HepG2 (cell line): ENCODE measurements at regions not wholly inside any gene's neighbourhood (a gene's known extent, or its start where the extent isn't known, plus 50 kb on each side); places are given as distances from the start of the nearest gene placed in this dataset.

Experiments
- FOXK2 ChIP-seq: fragments of 450-650 bp; IDR thresholded peaks from 2 replicates; pipeline ENCODE4 v1.6.1; 2016
- FOXO1 ChIP-seq: sonication (generic); formaldehyde crosslinking; IDR thresholded peaks from 2 replicates; pipeline ENCODE4 v1.4.0; 2020; ENCODE audit warnings: missing genetic modification reagents
- GTF3A ChIP-seq: sonication (generic); formaldehyde crosslinking; conservative IDR thresholded peaks from 2 replicates; pipeline ENCODE4 v1.4.0; 2020; ENCODE audit warnings: mild to moderate bottlenecking, missing genetic modification reagents
- HOMEZ ChIP-seq: IDR thresholded peaks from 2 replicates; pipeline ENCODE4 v1.6.1; 2016; ENCODE audit warnings: low read depth
- KMT2A ChIP-seq: sonication (generic); formaldehyde crosslinking; IDR thresholded peaks from 2 replicates; pipeline ENCODE4 v1.4.0; 2020; ENCODE audit warnings: missing genetic modification reagents
- ZFP1 ChIP-seq: IDR thresholded peaks from 2 replicates; pipeline ENCODE4 v1.6.1; 2016
- ZNF468 ChIP-seq: sonication (generic); formaldehyde crosslinking; IDR thresholded peaks from 2 replicates; pipeline ENCODE4 v1.8.0; 2022; ENCODE audit warnings: mild to moderate bottlenecking, moderate library complexity, missing genetic modification reagents
- ZNF766 ChIP-seq: sonication (generic); formaldehyde crosslinking; IDR thresholded peaks from 2 replicates; pipeline ENCODE4 v1.5.0; 2020; ENCODE audit warnings: missing genetic modification reagents, borderline replicate concordance
- ZNF768 ChIP-seq: sonication (generic); formaldehyde crosslinking; IDR thresholded peaks from 2 replicates; pipeline ENCODE4 v1.4.0; 2020; ENCODE audit warnings: missing genetic modification reagents
- TF ChIP-seq, protein P1 (sequence below), 2 experiments: IDR thresholded peaks; 2 replicates each; pipeline ENCODE4 v1.6.1; 2011 to 2012; ENCODE audit warnings: low read length in 2 of 2, borderline replicate concordance in 1 of 2, low read depth in 1 of 2, mild to moderate bottlenecking in 1 of 2, moderate library complexity in 1 of 2
- TF ChIP-seq, protein P2 (sequence below): fragments of 450-650 bp; IDR thresholded peaks from 2 replicates; pipeline ENCODE4 v1.6.1; 2016
- TF ChIP-seq, protein P3 (sequence below): sonication (generic); formaldehyde crosslinking; IDR thresholded peaks from 2 replicates; pipeline ENCODE4 v1.5.0; 2020; ENCODE audit warnings: mild to moderate bottlenecking, missing genetic modification reagents
- TF ChIP-seq, protein P4 (sequence below): sonication (generic); formaldehyde crosslinking; conservative IDR thresholded peaks from 2 replicates; pipeline ENCODE4 v1.4.0; 2020; ENCODE audit warnings: missing genetic modification reagents
- TF ChIP-seq, protein P5 (sequence below), 2 experiments: fragments of 450-650 bp in 1 of 2; sonication (generic) in 1 of 2; formaldehyde crosslinking; IDR thresholded peaks; 2 replicates each; pipeline versions ENCODE4 v1.5.0 to v1.8.0; 2020 to 2022; ENCODE audit warnings: mild to moderate bottlenecking in 1 of 2, missing genetic modification reagents in 1 of 2

- TF ChIP-seq, protein P1, sequence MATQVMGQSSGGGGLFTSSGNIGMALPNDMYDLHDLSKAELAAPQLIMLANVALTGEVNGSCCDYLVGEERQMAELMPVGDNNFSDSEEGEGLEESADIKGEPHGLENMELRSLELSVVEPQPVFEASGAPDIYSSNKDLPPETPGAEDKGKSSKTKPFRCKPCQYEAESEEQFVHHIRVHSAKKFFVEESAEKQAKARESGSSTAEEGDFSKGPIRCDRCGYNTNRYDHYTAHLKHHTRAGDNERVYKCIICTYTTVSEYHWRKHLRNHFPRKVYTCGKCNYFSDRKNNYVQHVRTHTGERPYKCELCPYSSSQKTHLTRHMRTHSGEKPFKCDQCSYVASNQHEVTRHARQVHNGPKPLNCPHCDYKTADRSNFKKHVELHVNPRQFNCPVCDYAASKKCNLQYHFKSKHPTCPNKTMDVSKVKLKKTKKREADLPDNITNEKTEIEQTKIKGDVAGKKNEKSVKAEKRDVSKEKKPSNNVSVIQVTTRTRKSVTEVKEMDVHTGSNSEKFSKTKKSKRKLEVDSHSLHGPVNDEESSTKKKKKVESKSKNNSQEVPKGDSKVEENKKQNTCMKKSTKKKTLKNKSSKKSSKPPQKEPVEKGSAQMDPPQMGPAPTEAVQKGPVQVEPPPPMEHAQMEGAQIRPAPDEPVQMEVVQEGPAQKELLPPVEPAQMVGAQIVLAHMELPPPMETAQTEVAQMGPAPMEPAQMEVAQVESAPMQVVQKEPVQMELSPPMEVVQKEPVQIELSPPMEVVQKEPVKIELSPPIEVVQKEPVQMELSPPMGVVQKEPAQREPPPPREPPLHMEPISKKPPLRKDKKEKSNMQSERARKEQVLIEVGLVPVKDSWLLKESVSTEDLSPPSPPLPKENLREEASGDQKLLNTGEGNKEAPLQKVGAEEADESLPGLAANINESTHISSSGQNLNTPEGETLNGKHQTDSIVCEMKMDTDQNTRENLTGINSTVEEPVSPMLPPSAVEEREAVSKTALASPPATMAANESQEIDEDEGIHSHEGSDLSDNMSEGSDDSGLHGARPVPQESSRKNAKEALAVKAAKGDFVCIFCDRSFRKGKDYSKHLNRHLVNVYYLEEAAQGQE (IDR thresholded peaks at IDR 0.05; ENCODE audit: borderline replicate concordance in 1 of 2, low read depth in 1 of 2, low read length in 2 of 2): no peak; a peak in 1 of 4 replicates
- TF ChIP-seq, protein P2, sequence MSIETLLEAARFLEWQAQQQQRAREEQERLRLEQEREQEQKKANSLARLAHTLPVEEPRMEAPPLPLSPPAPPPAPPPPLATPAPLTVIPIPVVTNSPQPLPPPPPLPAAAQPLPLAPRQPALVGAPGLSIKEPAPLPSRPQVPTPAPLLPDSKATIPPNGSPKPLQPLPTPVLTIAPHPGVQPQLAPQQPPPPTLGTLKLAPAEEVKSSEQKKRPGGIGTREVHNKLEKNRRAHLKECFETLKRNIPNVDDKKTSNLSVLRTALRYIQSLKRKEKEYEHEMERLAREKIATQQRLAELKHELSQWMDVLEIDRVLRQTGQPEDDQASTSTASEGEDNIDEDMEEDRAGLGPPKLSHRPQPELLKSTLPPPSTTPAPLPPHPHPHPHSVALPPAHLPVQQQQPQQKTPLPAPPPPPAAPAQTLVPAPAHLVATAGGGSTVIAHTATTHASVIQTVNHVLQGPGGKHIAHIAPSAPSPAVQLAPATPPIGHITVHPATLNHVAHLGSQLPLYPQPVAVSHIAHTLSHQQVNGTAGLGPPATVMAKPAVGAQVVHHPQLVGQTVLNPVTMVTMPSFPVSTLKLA: no peak
- TF ChIP-seq, protein P3, sequence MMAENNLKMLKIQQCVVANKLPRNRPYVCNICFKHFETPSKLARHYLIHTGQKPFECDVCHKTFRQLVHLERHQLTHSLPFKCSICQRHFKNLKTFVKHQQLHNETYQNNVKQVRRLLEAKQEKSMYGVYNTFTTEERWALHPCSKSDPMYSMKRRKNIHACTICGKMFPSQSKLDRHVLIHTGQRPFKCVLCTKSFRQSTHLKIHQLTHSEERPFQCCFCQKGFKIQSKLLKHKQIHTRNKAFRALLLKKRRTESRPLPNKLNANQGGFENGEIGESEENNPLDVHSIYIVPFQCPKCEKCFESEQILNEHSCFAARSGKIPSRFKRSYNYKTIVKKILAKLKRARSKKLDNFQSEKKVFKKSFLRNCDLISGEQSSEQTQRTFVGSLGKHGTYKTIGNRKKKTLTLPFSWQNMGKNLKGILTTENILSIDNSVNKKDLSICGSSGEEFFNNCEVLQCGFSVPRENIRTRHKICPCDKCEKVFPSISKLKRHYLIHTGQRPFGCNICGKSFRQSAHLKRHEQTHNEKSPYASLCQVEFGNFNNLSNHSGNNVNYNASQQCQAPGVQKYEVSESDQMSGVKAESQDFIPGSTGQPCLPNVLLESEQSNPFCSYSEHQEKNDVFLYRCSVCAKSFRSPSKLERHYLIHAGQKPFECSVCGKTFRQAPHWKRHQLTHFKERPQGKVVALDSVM (CRISPR knock-in tag): no peak
- TF ChIP-seq ZNF768 (CRISPR knock-in tag): no peak
- TF ChIP-seq FOXK2: peak; percentile 66
- TF ChIP-seq GTF3A: no peak
- TF ChIP-seq HOMEZ (CRISPR knock-in tag): peak; percentile 70; the same call in 1 of the 2 replicates
- TF ChIP-seq, protein P4, sequence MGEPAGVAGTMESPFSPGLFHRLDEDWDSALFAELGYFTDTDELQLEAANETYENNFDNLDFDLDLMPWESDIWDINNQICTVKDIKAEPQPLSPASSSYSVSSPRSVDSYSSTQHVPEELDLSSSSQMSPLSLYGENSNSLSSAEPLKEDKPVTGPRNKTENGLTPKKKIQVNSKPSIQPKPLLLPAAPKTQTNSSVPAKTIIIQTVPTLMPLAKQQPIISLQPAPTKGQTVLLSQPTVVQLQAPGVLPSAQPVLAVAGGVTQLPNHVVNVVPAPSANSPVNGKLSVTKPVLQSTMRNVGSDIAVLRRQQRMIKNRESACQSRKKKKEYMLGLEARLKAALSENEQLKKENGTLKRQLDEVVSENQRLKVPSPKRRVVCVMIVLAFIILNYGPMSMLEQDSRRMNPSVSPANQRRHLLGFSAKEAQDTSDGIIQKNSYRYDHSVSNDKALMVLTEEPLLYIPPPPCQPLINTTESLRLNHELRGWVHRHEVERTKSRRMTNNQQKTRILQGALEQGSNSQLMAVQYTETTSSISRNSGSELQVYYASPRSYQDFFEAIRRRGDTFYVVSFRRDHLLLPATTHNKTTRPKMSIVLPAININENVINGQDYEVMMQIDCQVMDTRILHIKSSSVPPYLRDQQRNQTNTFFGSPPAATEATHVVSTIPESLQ (CRISPR knock-in tag): no peak
- no peak for TF ChIP-seq ZNF468 (CRISPR knock-in tag)
- TF ChIP-seq FOXO1 (CRISPR knock-in tag): peak; percentile 81
- no peak for TF ChIP-seq ZNF766 (CRISPR knock-in tag)
- TF ChIP-seq ZFP1 (CRISPR knock-in tag): no peak
- TF ChIP-seq KMT2A (CRISPR knock-in tag): no peak
- TF ChIP-seq, protein P5, sequence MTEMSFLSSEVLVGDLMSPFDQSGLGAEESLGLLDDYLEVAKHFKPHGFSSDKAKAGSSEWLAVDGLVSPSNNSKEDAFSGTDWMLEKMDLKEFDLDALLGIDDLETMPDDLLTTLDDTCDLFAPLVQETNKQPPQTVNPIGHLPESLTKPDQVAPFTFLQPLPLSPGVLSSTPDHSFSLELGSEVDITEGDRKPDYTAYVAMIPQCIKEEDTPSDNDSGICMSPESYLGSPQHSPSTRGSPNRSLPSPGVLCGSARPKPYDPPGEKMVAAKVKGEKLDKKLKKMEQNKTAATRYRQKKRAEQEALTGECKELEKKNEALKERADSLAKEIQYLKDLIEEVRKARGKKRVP (CRISPR knock-in tag; IDR thresholded peaks at IDR 0.05): peak in 1 of 2 experiments; percentile 67; a peak in 2 of 4 replicates
Measured at GRCh38 chr21:39094847-39095579, 88.2 kb downstream of the PSMG1 start (continued).
